Esophagus squamous epithelium (tissue), 5 donors: ENCODE measurements at regions not wholly inside any gene's neighbourhood (a gene's known extent, or its start where the extent isn't known, plus 50 kb on each side); places are given as distances from the start of the nearest gene placed in this dataset.

Experiments used
- DNase-seq: peaks from one replicate; lab custom pipeline; 2025; lab: John Stamatoyannopoulos, UW
- H3K27ac ChIP-seq, 4 donors: fragments of 200-600 bp; sonication (generic); one replicate each; pipeline ENCODE4 v1.5.1; 2016 to 2019; ENCODE audit warnings: mild to moderate bottlenecking in 1 of 4
- H3K27me3 ChIP-seq, 4 donors: fragments of 200-600 bp; sonication (generic); 1 replicate in 3 of 4; 2 replicates in 1 of 4; pipeline versions ENCODE4 v1.5.1 to v1.6.0; 2017 to 2021; ENCODE audit warnings: antibody characterized with exemption in 1 of 4
- H3K36me3 ChIP-seq, 3 donors: fragments of 200-600 bp; sonication (generic); one replicate each; pipeline ENCODE4 v1.5.1; 2016 to 2019
- H3K4me1 ChIP-seq, 3 donors: fragments of 200-600 bp; sonication (generic); one replicate each; pipeline ENCODE4 v1.5.1; 2017 to 2019
- H3K4me3 ChIP-seq, 4 donors: fragments of 200-600 bp; sonication (generic); 1 replicate in 3 of 4; 2 replicates in 1 of 4; pipeline ENCODE4 v1.5.1; 2016 to 2019; ENCODE audit warnings: mild to moderate bottlenecking in 2 of 4, moderate library complexity in 1 of 4
- H3K9me3 ChIP-seq, 3 donors: fragments of 200-600 bp; sonication (generic); one replicate each; pipeline ENCODE4 v1.5.1; 2016 to 2019
- CTCF ChIP-seq, 6 experiments: fragments of 450-650 bp in 4 of 6; fragments of 200-600 bp in 2 of 6; sonication (generic) in 2 of 6; IDR thresholded peaks; one replicate each; pipeline ENCODE4 v1.5.1; 2016 to 2019; ENCODE audit warnings: antibody characterized with exemption in 6 of 6, mild to moderate bottlenecking in 4 of 6, moderate library complexity in 4 of 6
- POLR2A ChIP-seq, 4 donors: fragments of 450-650 bp; IDR thresholded peaks; one replicate each; pipeline ENCODE4 v1.6.1; 2017; ENCODE audit warnings: antibody characterized with exemption in 4 of 4, mild to moderate bottlenecking in 4 of 4, moderate library complexity in 3 of 4
- WGBS, 2 donors: methylation state at CpG; one replicate each; pipeline ENCODE4 v1.1.5; 2018; 5-methylcytosine and 5-hydroxymethylcytosine counted together
- intact Hi-C: fragments of 100-400 bp; cut with DNase I; formaldehyde crosslinking; loops from one replicate; pipeline ENCODE4 v1.15.0; 2022
- donor health status: DM: yes; HTN: yes; CAD: no.

DNA sequence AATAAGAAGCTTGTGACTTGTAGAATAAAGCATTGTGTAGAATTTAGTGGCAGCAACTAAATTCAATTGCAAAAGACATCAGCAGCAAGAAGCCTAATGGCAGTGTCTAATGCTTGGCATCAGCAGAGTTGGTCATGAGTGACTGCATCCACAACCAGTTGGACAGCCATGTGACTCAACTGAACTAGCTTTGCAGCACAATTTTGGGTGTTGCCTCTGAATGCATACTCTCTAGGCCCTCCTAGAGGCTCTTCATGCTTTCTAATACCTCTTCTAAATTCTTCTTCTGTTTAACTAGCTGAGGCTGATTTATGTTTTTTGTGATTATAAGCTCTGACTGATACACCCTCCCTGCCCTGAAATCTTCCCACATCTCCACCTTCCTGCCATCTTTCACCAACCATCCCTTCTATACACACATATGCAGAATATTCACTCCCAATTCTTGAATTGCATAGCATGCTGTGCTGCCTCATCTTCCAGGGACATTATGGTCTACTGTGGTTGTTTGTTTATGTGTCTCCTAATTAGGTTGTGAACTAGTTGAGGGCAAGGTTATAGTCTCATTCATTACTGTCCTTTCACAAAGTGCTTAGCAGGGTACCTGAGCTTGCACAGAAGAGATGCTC lies 266.7 kb upstream of the GJB5 start:
- Histone ChIP-seq H3K36me3 (no peaks in the 10 kb centered on the region), H3K9me3 (peaks cover 0 to 16% (median 0%) of the 10 kb centered on the region in 3 donors), H3K27ac (no peak overlapping the region), H3K27me3 (peaks cover 0 to 3% (median 0%) of the 10 kb centered on the region in 4 donors), H3K4me3 (no peak overlapping the region), H3K4me1 (no peaks in the 10 kb centered on the region)
- DNase-seq: no peak
- no peak for TF ChIP-seq POLR2A (IDR thresholded peaks at IDR 0.05)
- intact Hi-C loops: no loop called here

GRCh38 chr1:34500451-34500850 lies 254.4 kb upstream of the GJB5 start:
- no peaks in the 10 kb centered on the region for H3K36me3 ChIP-seq
- intact Hi-C loops: no loop called here
- TF ChIP-seq POLR2A (IDR thresholded peaks at IDR 0.05): no peak
- TF ChIP-seq CTCF (IDR thresholded peaks at IDR 0.05): no peak
- no peak overlapping the region for H3K27ac ChIP-seq
- peaks cover 0 to 26% (median 0%) of the 10 kb centered on the region in 4 donors for H3K27me3 ChIP-seq
- WGBS, 2 donors: 15 to 17% methylated on average over 6 of the region's 6 CpGs
- no peak overlapping the region for H3K4me3 ChIP-seq
- no peaks in the 10 kb centered on the region for H3K9me3 ChIP-seq
- no peak for DNase-seq
- H3K4me1 ChIP-seq: no peaks in the 10 kb centered on the region

- Histone ChIP-seq H3K9me3 (peaks cover 0 to 28% (median 0%) of the 10 kb centered on the region in 3 donors), H3K4me3 (no peak overlapping the region), H3K27ac (no peak overlapping the region), H3K27me3 (no peaks in the 10 kb centered on the region), H3K4me1 (no peaks in the 10 kb centered on the region), H3K36me3 (no peaks in the 10 kb centered on the region)
- intact Hi-C loops: no loop called here
- DNase-seq: no peak
- TF ChIP-seq CTCF (IDR thresholded peaks at IDR 0.05) (no peak), POLR2A (IDR thresholded peaks at IDR 0.05) (no peak)
Observed at GRCh38 chr1:34511802-34512201, 243.0 kb upstream of the GJB5 start.

DNA sequence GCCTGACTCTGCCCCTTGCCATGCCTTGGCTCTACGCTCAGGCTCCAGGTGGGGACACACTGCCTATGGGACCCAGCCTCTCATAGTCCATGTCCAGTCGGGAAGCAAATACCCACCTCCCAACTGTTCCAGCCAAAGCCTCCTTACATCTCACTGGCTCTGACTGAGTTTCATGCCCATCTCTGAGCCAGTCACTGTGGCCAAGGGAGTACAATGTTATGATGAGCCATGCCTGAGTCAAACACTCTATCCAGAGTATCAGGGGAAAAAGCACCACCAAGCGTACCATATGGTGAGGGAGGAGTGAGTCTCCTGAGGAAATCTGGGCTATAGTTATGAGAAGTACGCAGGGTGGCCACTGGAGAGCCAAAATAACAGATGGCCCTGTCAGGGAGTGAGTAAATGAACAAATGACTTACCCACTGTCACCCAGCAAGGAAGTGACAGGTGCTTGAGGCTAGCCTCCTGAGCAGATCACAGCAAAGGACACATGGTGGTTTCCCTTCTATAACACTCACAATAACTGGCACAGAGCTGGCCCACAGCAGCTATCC lies 236.6 kb upstream of the GJB5 start:
- WGBS, 2 donors: 53 to 80% methylated on average over 1 to 4 of the region's 4 CpGs
- H3K4me3 ChIP-seq: no peak overlapping the region
- no peaks in the 10 kb centered on the region for H3K9me3 ChIP-seq
- no peak for TF ChIP-seq CTCF (IDR thresholded peaks at IDR 0.05)
- TF ChIP-seq POLR2A (IDR thresholded peaks at IDR 0.05): no peak
- H3K36me3 ChIP-seq: no peaks in the 10 kb centered on the region
- no peak for DNase-seq
- H3K27ac ChIP-seq: no peak overlapping the region
- H3K27me3 ChIP-seq: peaks cover 0 to 27% (median 0%) of the 10 kb centered on the region in 4 donors
- intact Hi-C loops: no loop called here
- H3K4me1 ChIP-seq: no peaks in the 10 kb centered on the region

- intact Hi-C loops: no loop called here
- peaks cover 0 to 33% (median 0%) of the 10 kb centered on the region in 4 donors for H3K27me3 ChIP-seq
- no peaks in the 10 kb centered on the region for H3K36me3 ChIP-seq
- WGBS, 2 donors: 28 to 39% methylated on average over 3 to 4 of the region's 4 CpGs
- H3K9me3 ChIP-seq: no peaks in the 10 kb centered on the region
- H3K4me1 ChIP-seq: no peaks in the 10 kb centered on the region
- H3K4me3 ChIP-seq: no peak overlapping the region
- no peak for DNase-seq
- H3K27ac ChIP-seq: no peak overlapping the region
- TF ChIP-seq CTCF (IDR thresholded peaks at IDR 0.05): no peak
- TF ChIP-seq POLR2A (IDR thresholded peaks at IDR 0.05): no peak
Observed at GRCh38 chr1:34520111-34520510, 234.7 kb upstream of the GJB5 start.
